ENCODE measurements at regions not wholly inside any gene's neighbourhood (a gene's known extent, or its start where the extent isn't known, plus 50 kb on each side); places are given as distances from the start of the nearest gene placed in this dataset.

DNA sequence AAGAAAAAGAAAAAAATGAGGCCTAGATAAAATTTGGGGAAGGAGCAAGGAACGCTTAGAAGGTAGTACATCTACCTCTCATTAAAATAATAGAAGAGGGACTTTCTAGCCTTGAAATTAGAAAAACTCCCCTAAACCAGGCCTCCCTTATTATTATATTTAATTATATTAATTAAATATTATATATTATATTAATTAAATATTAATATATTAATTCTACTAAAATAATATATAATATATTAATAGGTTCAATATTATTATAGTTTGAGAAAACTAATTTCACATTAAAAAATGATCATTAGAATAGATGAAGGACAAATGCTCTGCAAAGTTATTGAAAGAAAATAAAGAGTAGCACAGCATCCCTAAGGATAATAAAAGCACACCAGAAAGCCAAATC, 449.4 kb downstream of the NBAS start:
- no peak overlapping the region for H2AFZ ChIP-seq (ENCODE audit: insufficient read depth, low read depth, low read length, poor library complexity, severe bottlenecking)
- H3K4me1 ChIP-seq (ENCODE audit: control insufficient read depth in 1 of 2, insufficient read depth in 2 of 2, low read length in 2 of 2) = peaks cover 12% of the 10 kb centered on the region in 2 donors
- peaks cover 6 to 36% of the 10 kb centered on the region in 2 donors for H3K9me3 ChIP-seq (replicated peaks in 1 of 2; ENCODE audit: control insufficient read depth in 1 of 2, insufficient read depth in 1 of 2, low read length in 2 of 2)
- no peak overlapping the region for H3K27ac ChIP-seq (ENCODE audit: low read depth in 1 of 2, low read length in 2 of 2)
- no CpG with 5 or more reads among the region's 1 CpG for WGBS (ENCODE audit: insufficient coverage)
- no peak overlapping the region for H3K9ac ChIP-seq (ENCODE audit: insufficient read depth, low read length, poor library complexity, severe bottlenecking)
- H3K4me2 ChIP-seq (replicated peaks; ENCODE audit: extremely low read depth, low read length, poor library complexity, severe bottlenecking) = no peak overlapping the region
- peaks cover 13 to 36% (median 22%) of the 10 kb centered on the region in 7 donors for H3K9me3 Mint-ChIP-seq
- H3K4me1 Mint-ChIP-seq = peaks cover 12% of the 10 kb centered on the region
- TF ChIP-seq, protein P1, sequence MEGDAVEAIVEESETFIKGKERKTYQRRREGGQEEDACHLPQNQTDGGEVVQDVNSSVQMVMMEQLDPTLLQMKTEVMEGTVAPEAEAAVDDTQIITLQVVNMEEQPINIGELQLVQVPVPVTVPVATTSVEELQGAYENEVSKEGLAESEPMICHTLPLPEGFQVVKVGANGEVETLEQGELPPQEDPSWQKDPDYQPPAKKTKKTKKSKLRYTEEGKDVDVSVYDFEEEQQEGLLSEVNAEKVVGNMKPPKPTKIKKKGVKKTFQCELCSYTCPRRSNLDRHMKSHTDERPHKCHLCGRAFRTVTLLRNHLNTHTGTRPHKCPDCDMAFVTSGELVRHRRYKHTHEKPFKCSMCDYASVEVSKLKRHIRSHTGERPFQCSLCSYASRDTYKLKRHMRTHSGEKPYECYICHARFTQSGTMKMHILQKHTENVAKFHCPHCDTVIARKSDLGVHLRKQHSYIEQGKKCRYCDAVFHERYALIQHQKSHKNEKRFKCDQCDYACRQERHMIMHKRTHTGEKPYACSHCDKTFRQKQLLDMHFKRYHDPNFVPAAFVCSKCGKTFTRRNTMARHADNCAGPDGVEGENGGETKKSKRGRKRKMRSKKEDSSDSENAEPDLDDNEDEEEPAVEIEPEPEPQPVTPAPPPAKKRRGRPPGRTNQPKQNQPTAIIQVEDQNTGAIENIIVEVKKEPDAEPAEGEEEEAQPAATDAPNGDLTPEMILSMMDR (IDR thresholded peaks at IDR 0.05) = no peak
- no peak overlapping the region for H3K27ac Mint-ChIP-seq
- no peak overlapping the region for H3K4me3 Mint-ChIP-seq
- H3K4me3 ChIP-seq (replicated peaks in 1 of 3; ENCODE audit: low read depth in 2 of 3, low read length in 3 of 3) = no peak overlapping the region
- no peaks in the 10 kb centered on the region for H3K36me3 ChIP-seq (replicated peaks in 1 of 2; ENCODE audit: control insufficient read depth in 1 of 2, insufficient read depth in 2 of 2, low read length in 2 of 2)
- H3K27me3 Mint-ChIP-seq (ENCODE audit: low read depth in 3 of 3) = peaks cover 0 to 1% (median 0%) of the 10 kb centered on the region in 3 donors
- no peaks in the 10 kb centered on the region for H3K27me3 ChIP-seq (ENCODE audit: control insufficient read depth in 2 of 2, insufficient read depth in 2 of 2, low read length in 2 of 2)
- no peaks in the 10 kb centered on the region for H3K79me2 ChIP-seq (ENCODE audit: insufficient read depth, low read length)
- no peaks in the 10 kb centered on the region for H3K36me3 Mint-ChIP-seq
- H4K20me1 ChIP-seq (ENCODE audit: insufficient read depth, low read length) = no peaks in the 10 kb centered on the region
- no peak for DNase-seq
- intact Hi-C loops (cut with micrococcal nuclease) = no loop called here

DNA sequence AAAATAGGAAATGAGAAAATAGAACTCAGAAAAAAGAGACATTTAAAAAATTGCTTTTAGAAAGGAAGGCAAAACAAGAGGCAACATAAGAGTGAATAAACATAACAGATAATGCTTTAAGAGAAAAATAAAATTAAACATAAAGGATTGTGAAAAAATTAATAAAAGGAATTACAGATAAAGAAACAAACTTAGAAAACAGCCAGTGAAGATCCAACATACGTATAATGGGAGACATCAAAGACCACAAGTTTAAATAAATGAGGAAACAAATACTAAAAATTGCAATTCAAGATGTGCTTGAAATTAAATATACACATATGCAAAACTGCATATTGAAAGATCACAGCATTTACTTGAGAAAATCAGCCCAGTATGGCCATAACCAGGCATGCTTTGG, 448.9 kb downstream of the NBAS start:
- Histone ChIP-seq H3K4me1 (ENCODE audit: control insufficient read depth in 1 of 2, insufficient read depth in 2 of 2, low read length in 2 of 2) (peaks cover 15 to 17% of the 10 kb centered on the region in 2 donors), H3K9me3 (replicated peaks in 1 of 2; ENCODE audit: control insufficient read depth in 1 of 2, insufficient read depth in 1 of 2, low read length in 2 of 2) (peaks cover 6 to 36% of the 10 kb centered on the region in 2 donors), H3K79me2 (ENCODE audit: insufficient read depth, low read length) (no peaks in the 10 kb centered on the region), H4K20me1 (ENCODE audit: insufficient read depth, low read length) (no peaks in the 10 kb centered on the region), H3K27me3 (ENCODE audit: control insufficient read depth in 2 of 2, insufficient read depth in 2 of 2, low read length in 2 of 2) (no peaks in the 10 kb centered on the region), H3K9ac (ENCODE audit: insufficient read depth, low read length, poor library complexity, severe bottlenecking) (no peak overlapping the region), H3K4me3 (replicated peaks in 1 of 3; ENCODE audit: low read depth in 2 of 3, low read length in 3 of 3) (no peak overlapping the region), H3K27ac (ENCODE audit: low read depth in 1 of 2, low read length in 2 of 2) (no peak overlapping the region), H2AFZ (ENCODE audit: insufficient read depth, low read depth, low read length, poor library complexity, severe bottlenecking) (no peak overlapping the region), H3K36me3 (replicated peaks in 1 of 2; ENCODE audit: control insufficient read depth in 1 of 2, insufficient read depth in 2 of 2, low read length in 2 of 2) (no peaks in the 10 kb centered on the region), H3K4me2 (replicated peaks; ENCODE audit: extremely low read depth, low read length, poor library complexity, severe bottlenecking) (no peak overlapping the region)
- Mint-ChIP-seq H3K4me1 (peaks cover 16% of the 10 kb centered on the region), H3K9me3 (peaks cover 13 to 36% (median 22%) of the 10 kb centered on the region in 7 donors), H3K36me3 (no peaks in the 10 kb centered on the region), H3K27ac (no peak overlapping the region), H3K27me3 (ENCODE audit: low read depth in 3 of 3) (peaks cover 0 to 4% (median 0%) of the 10 kb centered on the region in 3 donors), H3K4me3 (no peak overlapping the region)
- no peak for DNase-seq
- TF ChIP-seq, protein P1 (IDR thresholded peaks at IDR 0.05) = no peak
- intact Hi-C loops (cut with micrococcal nuclease) = no loop called here
- WGBS (ENCODE audit: insufficient coverage) = no CpG with 5 or more reads among the region's 1 CpG
